ENCODE measurements at regions not wholly inside any gene's neighbourhood (a gene's known extent, or its start where the extent isn't known, plus 50 kb on each side); places are given as distances from the start of the nearest gene placed in this dataset.

- H3K36me3 Mint-ChIP-seq: peaks cover 19% of the 10 kb centered on the region
- no peaks in the 10 kb centered on the region for H3K4me1 Mint-ChIP-seq
- H3K27me3 Mint-ChIP-seq (ENCODE audit: low read depth): no peaks in the 10 kb centered on the region
- no peak for TF ChIP-seq CTCF (IDR thresholded peaks at IDR 0.05; ENCODE audit: unreplicated experiment)
- no peak for DNase-seq (ENCODE audit: low spot score in 2 of 2, unreplicated experiment in 2 of 2)
- peaks cover 53% of the 10 kb centered on the region for H3K9me3 Mint-ChIP-seq
- H3K4me3 Mint-ChIP-seq: no peak overlapping the region
- H3K27ac Mint-ChIP-seq: no peak overlapping the region
Measured at GRCh38 chr12:90281154-90281868, 572.7 kb upstream of the ATP2B1 start.

- no peak for DNase-seq (ENCODE audit: low spot score in 2 of 2, unreplicated experiment in 2 of 2)
- Mint-ChIP-seq H3K36me3 (peaks cover 15% of the 10 kb centered on the region), H3K4me3 (no peak overlapping the region), H3K9me3 (peaks cover 46% of the 10 kb centered on the region), H3K4me1 (no peaks in the 10 kb centered on the region), H3K27me3 (ENCODE audit: low read depth) (no peaks in the 10 kb centered on the region), H3K27ac (no peak overlapping the region)
- TF ChIP-seq CTCF (IDR thresholded peaks at IDR 0.05; ENCODE audit: unreplicated experiment): no peak
Measured at GRCh38 chr12:90280564-90281058, 572.0 kb upstream of the ATP2B1 start.

- TF ChIP-seq CTCF (IDR thresholded peaks at IDR 0.05; ENCODE audit: unreplicated experiment): no peak
- H3K27me3 Mint-ChIP-seq (ENCODE audit: low read depth): no peaks in the 10 kb centered on the region
- peaks cover 43% of the 10 kb centered on the region for H3K9me3 Mint-ChIP-seq
- no peaks in the 10 kb centered on the region for H3K4me1 Mint-ChIP-seq
- no peak overlapping the region for H3K4me3 Mint-ChIP-seq
- DNase-seq (ENCODE audit: low spot score in 2 of 2, unreplicated experiment in 2 of 2): no peak
- H3K27ac Mint-ChIP-seq: no peak overlapping the region
- peaks cover 15% of the 10 kb centered on the region for H3K36me3 Mint-ChIP-seq
Measured at GRCh38 chr12:90280033-90280432, 571.4 kb upstream of the ATP2B1 start.

- peaks cover 2% of the 10 kb centered on the region for H3K36me3 Mint-ChIP-seq
- H3K27ac Mint-ChIP-seq: no peak overlapping the region
- H3K9me3 Mint-ChIP-seq: peaks cover 19% of the 10 kb centered on the region
- no peak for DNase-seq (ENCODE audit: low spot score in 2 of 2, unreplicated experiment in 2 of 2)
- no peak overlapping the region for H3K4me3 Mint-ChIP-seq
- TF ChIP-seq CTCF (IDR thresholded peaks at IDR 0.05; ENCODE audit: unreplicated experiment): no peak
- H3K4me1 Mint-ChIP-seq: no peaks in the 10 kb centered on the region
- H3K27me3 Mint-ChIP-seq (ENCODE audit: low read depth): no peaks in the 10 kb centered on the region
Measured at GRCh38 chr12:90275088-90275487, 566.5 kb upstream of the ATP2B1 start.

- TF ChIP-seq CTCF (IDR thresholded peaks at IDR 0.05; ENCODE audit: unreplicated experiment): no peak
- DNase-seq (ENCODE audit: low spot score in 2 of 2, unreplicated experiment in 2 of 2): no peak
- Mint-ChIP-seq H3K27me3 (ENCODE audit: low read depth) (no peaks in the 10 kb centered on the region), H3K36me3 (no peaks in the 10 kb centered on the region), H3K4me3 (no peak overlapping the region), H3K9me3 (peaks cover 14% of the 10 kb centered on the region), H3K4me1 (peaks cover 2% of the 10 kb centered on the region), H3K27ac (no peak overlapping the region)
Measured at GRCh38 chr12:90274407-90274806, 565.8 kb upstream of the ATP2B1 start.

Measured in mesothelial cell of epicardium (in vitro differentiated cells).